SK-N-SH (cell line): ENCODE measurements at regions not wholly inside any gene's neighbourhood (a gene's known extent, or its start where the extent isn't known, plus 50 kb on each side); places are given as distances from the start of the nearest gene placed in this dataset.

Source experiments
- CTCF ChIA-PET: fragments of 300-600, 350-600 bp; formaldehyde crosslinking; extraction: SDS; loops from one replicate; lab custom pipeline; 2021; lab: Yijun Ruan, JAX
- POLR2A ChIA-PET: fragments of 350-600 bp; sonication (Branson Sonifier 250); formaldehyde crosslinking; extraction: SDS; loops from one replicate; lab custom pipeline; 2020; ENCODE audit warnings: antibody characterized with exemption, inconsistent platforms; lab: Yijun Ruan, JAX
- DNase-seq: peaks from one replicate; pipeline ENCODE4 v3.0.0; 2012
- H2AFZ ChIP-seq: fragments of 200-600 bp; sonication (generic); 2 replicates; pipeline ENCODE4 v1.8.1; 2016; ENCODE audit warnings: antibody characterized with exemption, mild to moderate bottlenecking, low read depth
- H3F3A ChIP-seq: fragments of 200-600 bp; sonication (generic); replicated peaks from 2 replicates; pipeline ENCODE3; 2016; ENCODE audit warnings: antibody characterized with exemption, mild to moderate bottlenecking; ENCODE audit not compliant: insufficient read depth
- H3K27ac ChIP-seq, 2 experiments: fragments of 200-500 bp in 1 of 2; fragments of 200-600 bp in 1 of 2; sonication (Bioruptor generic) in 1 of 2; sonication (generic), shearing (Covaris generic) in 1 of 2; 2 replicates each; pipeline versions ENCODE4 v1.5.1 to v1.6.1; 2014 to 2016; ENCODE audit warnings: low read depth in 2 of 2, inconsistent platforms in 1 of 2, low read length in 1 of 2, mild to moderate bottlenecking in 1 of 2, mixed read lengths in 1 of 2
- H3K27me3 ChIP-seq: fragments of 200-600 bp; sonication (generic), shearing (Covaris generic); 2 replicates; pipeline ENCODE4 v1.6.1; 2016; ENCODE audit warnings: mixed run types; ENCODE audit not compliant: insufficient read depth
- H3K36me3 ChIP-seq, 2 experiments: fragments of 200-500 bp in 1 of 2; fragments of 200-600 bp in 1 of 2; sonication (Bioruptor generic) in 1 of 2; sonication (generic) in 1 of 2; replicated peaks in 1 of 2; 2 replicates each; pipeline versions ENCODE3 to v1.5.1; 2014 to 2016; ENCODE audit warnings: low read length in 1 of 2, mild to moderate bottlenecking in 1 of 2; ENCODE audit not compliant: insufficient read depth in 2 of 2, control insufficient read depth in 1 of 2
- H3K4me1 ChIP-seq, 2 experiments: fragments of 200-500 bp in 1 of 2; fragments of 200-600 bp in 1 of 2; sonication (Bioruptor generic) in 1 of 2; sonication (generic), shearing (Covaris generic) in 1 of 2; 2 replicates each; pipeline versions ENCODE4 v1.5.1 to v1.6.1; 2014 to 2016; ENCODE audit warnings: low read depth in 1 of 2, low read length in 1 of 2, mixed run types in 1 of 2; ENCODE audit not compliant: insufficient read depth in 2 of 2, control insufficient read depth in 1 of 2
- H3K4me2 ChIP-seq: fragments of 200-600 bp; sonication (generic), shearing (Covaris generic); 2 replicates; pipeline ENCODE4 v1.6.1; 2017; ENCODE audit warnings: mixed run types
- H3K4me3 ChIP-seq, 2 experiments: fragments of 200-500 bp in 1 of 2; fragments of 200-600 bp in 1 of 2; sonication (Bioruptor generic) in 1 of 2; sonication (generic), shearing (Covaris generic) in 1 of 2; 2 replicates each; pipeline versions ENCODE4 v1.5.1 to v1.8.1; 2014 to 2016; ENCODE audit warnings: low read depth in 2 of 2, inconsistent platforms in 1 of 2, low read length in 1 of 2, mild to moderate bottlenecking in 1 of 2, mixed read lengths in 1 of 2, moderate library complexity in 1 of 2
- H3K79me2 ChIP-seq: fragments of 200-600 bp; sonication (generic); 2 replicates; pipeline ENCODE4 v1.8.1; 2017; ENCODE audit warnings: mild to moderate bottlenecking; ENCODE audit not compliant: insufficient read depth
- H3K9ac ChIP-seq: fragments of 200-600 bp; sonication (generic); 2 replicates; pipeline ENCODE4 v1.6.1; 2017; ENCODE audit warnings: mixed run types
- H3K9me2 ChIP-seq: fragments of 200-600 bp; sonication (generic); 2 replicates; pipeline ENCODE4 v1.6.1; 2017; ENCODE audit warnings: mixed run types
- H3K9me3 ChIP-seq: fragments of 200-600 bp; sonication (generic); 2 replicates; pipeline ENCODE4 v1.6.1; 2017; ENCODE audit warnings: mixed run types, mild to moderate bottlenecking, moderate library complexity
- H4K20me1 ChIP-seq: fragments of 200-600 bp; sonication (generic); 2 replicates; pipeline ENCODE4 v1.6.1; 2017; ENCODE audit warnings: mild to moderate bottlenecking, mixed run types; ENCODE audit not compliant: insufficient read depth
- CHD2 ChIP-seq: fragments of 150-350 bp; IDR thresholded peaks from 2 replicates; pipeline ENCODE4 v1.6.1; 2018; ENCODE audit warnings: low read length; ENCODE audit not compliant: partially characterized antibody
- ELF1 ChIP-seq: IDR thresholded peaks from 2 replicates; pipeline ENCODE4 v1.4.0; 2012
- GABPA ChIP-seq: IDR thresholded peaks from 2 replicates; pipeline ENCODE4 v1.4.0; 2012; ENCODE audit warnings: low read depth, mild to moderate bottlenecking
- IRF3 ChIP-seq: fragments of 150-350 bp; IDR thresholded peaks from 2 replicates; pipeline ENCODE4 v1.6.1; 2016; ENCODE audit warnings: mild to moderate bottlenecking, low read depth, low read length
- JUND ChIP-seq: IDR thresholded peaks from 2 replicates; pipeline ENCODE4 v1.4.0; 2012
- MEF2A ChIP-seq: IDR thresholded peaks from 2 replicates; pipeline ENCODE4 v1.4.0; 2012; ENCODE audit warnings: low read depth, borderline replicate concordance
- NFIC ChIP-seq: IDR thresholded peaks from 2 replicates; pipeline ENCODE4 v1.4.0; 2012; ENCODE audit warnings: borderline replicate concordance
- PBX3 ChIP-seq: IDR thresholded peaks from 2 replicates; pipeline ENCODE4; 2012
- RAD21 ChIP-seq: IDR thresholded peaks from 2 replicates; pipeline ENCODE4 v1.6.1; 2012; ENCODE audit warnings: mild to moderate bottlenecking, low read length
- RFX5 ChIP-seq: IDR thresholded peaks from 2 replicates; pipeline ENCODE4 v1.6.1; 2012; ENCODE audit warnings: mild to moderate bottlenecking, improper control_type of control experiment, low read length
- SIN3A ChIP-seq: IDR thresholded peaks from 2 replicates; pipeline ENCODE4 v1.6.1; 2012; ENCODE audit warnings: low read depth, mild to moderate bottlenecking, low read length, moderate library complexity, borderline replicate concordance
- SMC3 ChIP-seq: IDR thresholded peaks from 2 replicates; pipeline ENCODE4 v1.6.1; 2012; ENCODE audit warnings: low read depth, low read length, improper control_type of control experiment
- TEAD4 ChIP-seq: IDR thresholded peaks from 2 replicates; pipeline ENCODE4 v1.4.0; 2012; ENCODE audit warnings: mild to moderate bottlenecking, borderline replicate concordance; ENCODE audit not compliant: insufficient read depth
- USF1 ChIP-seq: IDR thresholded peaks from 2 replicates; pipeline ENCODE4 v1.4.0; 2012; ENCODE audit warnings: low read depth, borderline replicate concordance
- USF2 ChIP-seq: fragments of 150-350 bp; IDR thresholded peaks from 2 replicates; pipeline ENCODE4 v1.6.1; 2017; ENCODE audit warnings: antibody characterized with exemption, low read length, low read depth, borderline replicate concordance
- YY1 ChIP-seq: IDR thresholded peaks from 2 replicates; pipeline ENCODE4 v1.4.0; 2012; ENCODE audit warnings: low read depth, mild to moderate bottlenecking
- WGBS: methylation state at CpG from one replicate; pipeline ENCODE4 v1.1.6; 2017; ENCODE audit warnings: low lambda C conversion rate; 5-methylcytosine and 5-hydroxymethylcytosine counted together

- TF ChIP-seq USF2 (no peak), GABPA (no peak), MEF2A (no peak), RFX5 (no peak), RAD21 (no peak), ELF1 (no peak), JUND (no peak), PBX3 (no peak), NFIC (no peak)
Measured at GRCh38 chr20:39775110-39775509, 813.0 kb downstream of the DHX35 start (continued).

- Histone ChIP-seq H3K79me2 (no peaks in the 10 kb centered on the region), H3K9ac (no peak overlapping the region), H2AFZ (no peak overlapping the region), H3K4me3 (no peak overlapping the region), H3K27ac (no peak overlapping the region), H3K9me2 (no peaks in the 10 kb centered on the region), H3K4me1 (peaks cover 0 to 5% of the 10 kb centered on the region in 2 experiments; a peak in 1 of 4 replicates), H3K36me3 (no peaks in the 10 kb centered on the region), H3K4me2 (no peak overlapping the region), H3K27me3 (no peaks in the 10 kb centered on the region), H3F3A (no peaks in the 10 kb centered on the region), H4K20me1 (no peaks in the 10 kb centered on the region), H3K9me3 (peaks cover 2% of the 10 kb centered on the region; the same call in 1 of the 2 replicates)
- WGBS, result 79% methylated on average over 5 of the region's 5 CpGs
- no peak for TF ChIP-seq CHD2
- TF ChIP-seq SMC3, result no peak
- TF ChIP-seq JUND, result no peak
- no peak for TF ChIP-seq SIN3A
- no peak for TF ChIP-seq USF1
- TF ChIP-seq ELF1, result no peak
- TF ChIP-seq IRF3, result no peak
- no peak for TF ChIP-seq TEAD4
- no peak for TF ChIP-seq YY1
- ChIA-PET POLR2A (interaction anchor here (0.6 kb wide), 1 partner anchor 883 kb away, joined by 3 read pairs; no protein-coding TSS in a partner anchor), CTCF (no interaction called here)
- DNase-seq, result no peak
Measured at GRCh38 chr20:39773380-39774000, 811.3 kb downstream of the DHX35 start.
